ENCODE measurements at regions not wholly inside any gene's neighbourhood (a gene's known extent, or its start where the extent isn't known, plus 50 kb on each side); places are given as distances from the start of the nearest gene placed in this dataset.

GRCh38 chr12:85352016-85352415 is 72.0 kb downstream of the ALX1 start:
- DNase-seq: no peak

GRCh38 chr12:85356596-85357385 is 76.8 kb downstream of the ALX1 start:
- no peak for DNase-seq

- no peak for DNase-seq
These were observed 77.6 kb downstream of the ALX1 start for GRCh38 chr12:85357609-85358008.

GRCh38 chr12:85358715-85359114 is 78.7 kb downstream of the ALX1 start:
- DNase-seq: no peak

- no peak for DNase-seq
These were observed 83.6 kb downstream of the ALX1 start for GRCh38 chr12:85363382-85364190.

- no peak for DNase-seq
These were observed 87.9 kb downstream of the ALX1 start for GRCh38 chr12:85367936-85368335.

GRCh38 chr12:85369365-85370154 is 89.5 kb downstream of the ALX1 start:
- no peak for DNase-seq

GRCh38 chr12:85373045-85373444 is 93.0 kb downstream of the ALX1 start:
- DNase-seq: no peak

- DNase-seq: no peak
These were observed 95.0 kb downstream of the ALX1 start for GRCh38 chr12:85374981-85375380.

- DNase-seq: no peak
These were observed 105.4 kb downstream of the ALX1 start for GRCh38 chr12:85385406-85385805.

- no peak for DNase-seq
These were observed 110.2 kb downstream of the ALX1 start for GRCh38 chr12:85390266-85390665.

GRCh38 chr12:85392508-85392907 is 112.5 kb downstream of the ALX1 start:
- no peak for DNase-seq

- DNase-seq: no peak
These were observed 113.6 kb downstream of the ALX1 start for GRCh38 chr12:85393606-85394005.

GRCh38 chr12:85394065-85394464 is 114.0 kb downstream of the ALX1 start:
- no peak for DNase-seq

GRCh38 chr12:85394809-85395208 is 114.8 kb downstream of the ALX1 start:
- no peak for DNase-seq

- DNase-seq: no peak
These were observed 125.2 kb downstream of the ALX1 start for GRCh38 chr12:85405262-85405661.

GRCh38 chr12:85405781-85406522 is 125.9 kb downstream of the ALX1 start:
- DNase-seq: no peak

GRCh38 chr12:85413266-85413665 is 133.2 kb downstream of the ALX1 start:
- no peak for DNase-seq

GRCh38 chr12:85422762-85423161 is 142.7 kb downstream of the ALX1 start:
- DNase-seq: no peak

GRCh38 chr12:85423947-85424346 is 143.9 kb downstream of the ALX1 start:
- no peak for DNase-seq

- DNase-seq: no peak
These were observed 144.7 kb downstream of the ALX1 start for GRCh38 chr12:85424581-85425348.

GRCh38 chr12:85425349-85425612 is 145.3 kb downstream of the ALX1 start:
- no peak for DNase-seq
